T follicular helper cell (primary cell): ENCODE measurements at regions not wholly inside any gene's neighbourhood (a gene's known extent, or its start where the extent isn't known, plus 50 kb on each side); places are given as distances from the start of the nearest gene placed in this dataset.

Source experiments
- DNase-seq: peaks from one replicate; pipeline ENCODE4 v3.0.0-alpha.2; 2020; ENCODE audit warnings: low read depth

DNA sequence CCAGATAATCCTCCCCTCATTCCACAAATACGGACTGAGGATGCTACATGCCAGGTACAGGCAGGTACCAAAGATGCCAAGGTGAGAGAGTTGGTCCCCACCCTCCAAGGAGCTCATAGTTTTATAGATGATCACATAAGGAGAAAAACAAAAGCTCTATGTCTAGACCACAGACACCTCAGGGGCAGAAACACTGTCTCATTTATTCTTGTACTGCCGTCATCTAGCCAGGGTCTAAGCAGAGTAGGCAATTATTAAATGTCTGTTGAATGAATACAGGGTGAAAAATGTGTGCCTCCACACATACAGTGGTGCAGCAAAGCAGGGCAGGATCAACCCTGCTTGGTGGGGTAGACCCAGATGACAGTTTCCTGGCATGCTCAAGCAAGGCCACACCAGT lies 439.8 kb upstream of the JARID2 start:
- no peak for DNase-seq

DNA sequence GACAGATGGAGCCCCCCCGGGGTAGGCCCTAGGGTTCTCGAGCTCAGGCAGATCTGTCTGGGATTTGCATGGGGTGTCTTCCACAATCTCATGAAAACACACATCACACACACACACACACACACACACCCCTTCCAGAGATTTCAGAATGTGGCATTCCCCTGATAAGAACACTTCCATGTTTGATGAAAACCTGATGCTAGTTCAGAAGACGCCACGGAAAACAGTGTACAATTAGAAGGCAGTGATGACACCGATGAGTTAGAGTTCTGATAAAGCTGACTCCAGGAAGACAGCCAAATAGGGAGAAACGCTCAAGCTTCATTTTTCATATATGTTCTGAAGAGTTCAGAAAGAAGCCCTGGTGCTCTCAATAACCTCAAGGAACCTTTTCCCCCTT lies 438.7 kb upstream of the JARID2 start:
- DNase-seq, result no peak

DNA sequence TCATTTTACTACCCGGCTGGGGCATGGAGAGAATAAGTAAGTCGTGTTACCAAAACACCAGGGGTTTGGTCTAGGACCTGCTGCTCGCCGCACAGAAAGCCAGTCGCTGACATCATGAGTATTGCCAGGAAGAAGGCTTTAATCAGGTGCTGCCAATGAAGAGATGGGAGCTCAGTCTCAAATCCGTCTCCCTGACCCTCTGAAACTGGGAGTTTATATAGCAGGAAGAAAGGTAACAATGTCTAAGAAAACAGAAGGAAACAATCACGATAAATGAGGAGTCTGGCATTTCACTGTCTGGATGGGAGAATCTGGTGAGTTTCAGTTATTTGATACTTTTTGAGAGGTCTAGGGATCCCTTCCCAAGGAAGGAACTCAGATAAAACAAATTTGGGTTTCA lies 437.9 kb upstream of the JARID2 start:
- DNase-seq, result no peak

DNA sequence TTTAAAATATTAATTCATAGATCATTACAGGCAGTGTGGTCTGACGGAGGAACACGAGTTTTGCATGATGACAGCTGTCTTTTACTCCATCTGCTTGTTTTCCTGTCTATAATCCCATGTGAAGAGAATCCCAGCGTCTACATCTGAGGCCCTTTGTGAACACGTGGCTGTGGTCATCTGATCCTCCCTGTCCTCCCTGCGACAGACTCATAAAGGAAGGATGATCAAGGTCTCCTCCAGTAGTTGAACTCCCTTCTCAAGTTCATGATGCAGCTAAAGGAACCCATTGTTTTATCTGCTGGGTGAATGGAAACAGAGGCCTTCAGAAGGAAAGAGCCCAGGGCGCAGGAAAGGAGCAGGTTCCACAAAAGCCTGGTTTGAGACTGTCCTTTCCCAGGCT lies 435.8 kb upstream of the JARID2 start:
- DNase-seq, result no peak

DNA sequence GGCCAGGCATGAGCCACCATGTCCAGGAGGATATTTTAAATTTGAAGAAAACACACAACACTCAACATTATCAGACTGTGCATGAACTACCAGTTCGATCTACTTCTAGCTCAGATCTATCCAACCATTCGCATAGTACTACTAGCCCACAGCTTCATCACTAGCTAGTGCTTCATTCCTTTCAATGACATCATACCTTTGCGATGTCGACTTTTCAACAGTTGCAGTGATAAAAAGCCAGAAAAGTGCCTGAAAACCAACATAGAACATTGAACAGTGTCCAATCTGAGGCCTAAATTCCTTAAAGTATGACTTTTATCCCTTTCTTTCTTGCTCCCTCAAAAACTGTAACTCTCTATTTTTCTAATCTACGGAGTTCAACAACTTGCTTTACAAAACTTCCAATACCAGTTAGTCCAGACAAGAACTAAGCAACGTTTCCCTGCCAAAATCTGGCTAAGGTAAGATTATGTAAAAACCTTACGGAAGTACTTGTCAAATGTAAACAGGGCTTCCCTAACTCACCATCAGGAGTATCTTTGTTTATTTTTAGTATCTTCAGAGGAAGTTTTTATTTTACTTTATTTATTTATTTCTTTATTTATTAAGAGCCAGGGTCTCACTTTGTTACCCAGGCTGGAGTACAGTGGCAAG lies 434.0 kb upstream of the JARID2 start:
- DNase-seq, result no peak

DNA sequence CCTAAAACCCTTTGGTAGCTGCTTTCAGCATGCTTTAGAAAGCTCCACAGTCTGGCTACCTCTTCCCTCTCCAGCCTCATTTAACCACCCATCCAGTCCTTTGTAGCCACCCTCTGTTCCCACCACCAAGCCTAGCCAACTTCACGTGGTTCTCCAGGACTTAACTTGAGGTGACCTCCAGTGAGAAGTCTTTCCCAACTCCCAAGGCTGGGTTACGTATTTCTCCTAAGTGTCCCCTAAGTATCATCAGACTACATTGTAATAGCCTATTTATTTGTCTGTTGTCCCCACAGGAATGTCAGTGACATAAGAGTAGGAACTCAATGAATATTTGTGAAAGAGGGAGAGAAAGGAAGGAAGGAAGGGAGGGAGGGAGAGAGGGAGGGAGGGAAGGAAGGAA lies 431.9 kb upstream of the JARID2 start:
- no peak for DNase-seq

DNA sequence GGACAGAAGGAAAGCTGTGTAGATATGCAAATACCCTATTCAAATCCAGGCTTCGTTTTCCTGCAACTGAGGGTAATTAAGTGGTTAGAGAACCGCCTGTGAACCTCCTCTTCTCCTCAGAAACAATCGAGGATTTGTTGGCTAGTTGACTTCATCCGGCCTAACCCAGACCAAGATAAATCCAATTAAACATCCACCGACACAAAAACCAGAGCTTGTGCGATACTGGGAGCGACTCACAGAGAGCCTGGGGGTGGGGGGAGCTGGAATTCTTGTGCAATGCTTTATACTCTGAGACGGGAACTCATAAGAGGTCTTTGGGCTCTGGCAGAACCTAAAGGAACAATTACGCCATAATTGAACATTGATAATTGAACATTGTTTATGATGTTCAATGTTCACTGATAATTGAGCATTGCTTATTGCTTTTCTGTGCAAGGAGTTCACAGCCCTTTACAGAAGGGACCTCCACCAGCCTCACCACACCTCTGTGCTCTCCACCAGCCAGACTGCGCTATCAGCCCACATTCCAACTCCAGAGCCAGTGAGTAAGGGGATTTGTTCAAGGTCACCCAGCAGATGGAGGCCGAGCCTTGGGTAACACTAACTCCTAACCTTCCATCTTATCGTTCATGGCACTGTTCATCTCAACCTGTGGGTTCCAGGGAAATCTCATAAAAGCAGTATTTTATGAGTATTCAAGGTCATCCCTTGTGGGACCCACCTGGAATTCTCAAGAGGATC lies 429.6 kb upstream of the JARID2 start:
- no peak for DNase-seq

DNA sequence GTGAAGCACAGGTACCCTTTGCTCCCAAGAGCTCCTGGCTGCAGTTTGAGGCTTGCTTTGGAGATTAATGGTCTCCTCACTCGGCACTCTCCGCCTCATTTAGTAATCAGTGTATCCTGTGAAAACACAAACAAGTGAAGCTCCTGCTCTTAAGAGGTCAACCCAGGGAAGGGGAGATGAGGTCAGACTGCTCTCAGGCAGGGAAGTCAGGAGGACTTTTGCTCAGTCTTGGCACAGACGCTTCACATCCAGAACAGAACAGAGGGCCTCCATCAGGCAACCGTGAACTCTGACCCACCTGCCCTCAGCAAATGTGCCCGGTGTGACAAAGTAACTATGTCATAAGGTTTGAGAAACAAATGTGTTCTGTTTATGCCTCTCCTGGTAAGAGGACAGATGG lies 428.8 kb upstream of the JARID2 start:
- no peak for DNase-seq

DNA sequence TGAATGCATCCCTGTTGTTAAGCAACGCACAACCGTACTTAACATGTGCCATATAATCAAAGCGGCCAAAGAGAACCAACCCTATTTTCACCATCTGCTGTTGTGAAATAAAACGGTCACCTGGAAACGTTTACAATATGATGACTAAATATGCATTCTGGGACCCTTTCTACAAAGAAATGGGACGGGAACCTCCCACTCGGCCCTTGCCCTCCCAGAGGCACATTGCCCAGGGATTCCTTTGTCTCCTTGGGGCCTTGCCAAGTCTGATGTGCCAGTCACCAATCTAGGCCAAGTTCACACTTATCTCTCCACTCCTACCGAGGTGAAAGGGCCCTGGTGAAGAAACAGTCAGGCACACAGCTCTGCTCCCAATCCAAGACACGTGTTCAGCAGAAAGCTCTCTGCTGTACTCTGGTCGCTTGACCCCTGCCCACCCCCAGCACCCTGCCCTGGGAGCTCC lies 427.4 kb upstream of the JARID2 start:
- DNase-seq, result no peak

DNA sequence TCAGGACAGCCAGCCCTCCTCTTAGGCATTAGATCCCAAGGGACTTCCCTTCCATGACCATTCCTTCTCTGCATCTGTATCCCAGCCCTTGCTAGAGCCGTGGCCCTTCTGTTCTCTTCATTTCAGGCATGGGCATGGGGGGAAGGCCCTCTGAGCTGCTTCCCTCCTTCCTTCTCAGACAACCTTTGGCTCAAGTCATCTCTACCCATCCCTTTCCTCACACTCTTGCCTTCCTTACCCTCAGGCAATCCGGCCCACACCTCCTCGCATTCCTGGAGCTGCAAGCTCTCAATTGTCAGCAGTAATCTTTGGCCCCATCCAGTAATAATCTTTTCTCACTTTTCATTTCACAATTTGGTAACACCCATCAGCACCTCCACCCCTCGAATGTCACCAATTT lies 426.9 kb upstream of the JARID2 start:
- no peak for DNase-seq

DNA sequence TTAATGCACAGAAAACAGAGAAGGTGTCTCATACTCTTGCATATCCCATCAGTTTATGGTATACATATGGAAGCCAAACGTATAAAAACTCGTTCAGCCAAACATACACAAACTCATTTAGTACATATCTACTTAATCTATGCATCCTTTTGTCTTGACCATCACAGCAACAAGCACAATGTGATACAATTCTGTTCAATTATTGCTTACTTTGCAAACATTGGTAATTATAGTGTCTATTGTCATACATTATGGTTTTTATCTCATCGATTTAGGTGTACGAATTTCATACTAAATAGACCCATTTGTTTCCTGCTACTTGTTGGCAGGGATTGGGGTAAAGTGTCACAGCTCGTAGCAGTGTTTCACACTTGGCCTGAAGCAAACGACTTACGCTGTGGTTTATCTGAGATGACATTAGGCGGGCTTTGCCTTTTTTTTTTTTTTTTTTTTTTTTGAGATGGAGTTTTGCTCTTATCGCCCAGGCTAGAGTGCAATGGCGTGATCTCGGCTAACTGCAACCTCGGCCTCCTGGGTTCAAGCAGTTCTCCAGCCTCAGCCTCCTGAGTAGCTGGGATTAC lies 425.9 kb upstream of the JARID2 start:
- no peak for DNase-seq

DNA sequence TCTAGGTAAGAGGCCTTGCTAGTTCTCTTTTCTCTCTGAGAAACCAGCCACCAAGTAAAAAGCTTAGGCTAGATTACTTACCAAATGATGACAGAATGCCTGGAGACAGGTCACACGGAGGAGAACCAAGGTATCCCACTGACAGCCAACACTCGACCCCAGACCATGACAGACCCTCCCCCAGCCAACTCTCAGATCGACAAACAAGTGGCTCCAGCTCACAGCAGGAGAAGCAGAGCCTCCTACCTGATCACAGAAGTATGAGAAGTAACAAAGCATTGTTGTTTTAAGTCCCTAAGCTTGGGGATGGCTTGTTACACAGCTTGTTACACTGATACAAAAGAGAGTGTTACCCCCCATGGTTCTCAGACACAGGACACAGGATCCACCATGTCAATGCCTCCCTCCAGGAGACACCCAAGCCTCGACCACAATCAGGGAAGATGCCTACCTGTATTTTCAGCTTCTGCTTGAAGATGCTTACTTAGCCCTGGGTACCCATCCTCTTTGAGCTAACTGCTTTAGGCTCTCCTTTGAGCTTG lies 423.8 kb upstream of the JARID2 start:
- no peak for DNase-seq

DNA sequence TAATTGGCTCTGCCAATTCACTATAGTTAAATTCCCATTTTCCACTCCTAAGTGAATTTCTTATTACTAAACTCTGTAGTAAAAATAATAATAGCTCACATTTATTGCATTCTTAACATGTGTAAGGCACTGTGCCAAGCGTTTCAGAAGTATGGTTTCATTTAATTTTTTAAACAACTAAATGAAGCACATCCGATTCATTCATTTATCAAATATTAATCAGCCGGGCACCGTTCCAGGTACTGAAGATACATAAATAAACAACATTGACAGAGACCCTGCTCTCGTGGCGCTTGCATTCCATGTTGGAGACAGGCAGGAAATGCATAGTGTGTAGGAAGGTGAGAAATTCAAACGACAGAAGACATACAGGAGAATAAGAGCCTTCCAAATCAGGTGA lies 423.2 kb upstream of the JARID2 start:
- no peak for DNase-seq

DNA sequence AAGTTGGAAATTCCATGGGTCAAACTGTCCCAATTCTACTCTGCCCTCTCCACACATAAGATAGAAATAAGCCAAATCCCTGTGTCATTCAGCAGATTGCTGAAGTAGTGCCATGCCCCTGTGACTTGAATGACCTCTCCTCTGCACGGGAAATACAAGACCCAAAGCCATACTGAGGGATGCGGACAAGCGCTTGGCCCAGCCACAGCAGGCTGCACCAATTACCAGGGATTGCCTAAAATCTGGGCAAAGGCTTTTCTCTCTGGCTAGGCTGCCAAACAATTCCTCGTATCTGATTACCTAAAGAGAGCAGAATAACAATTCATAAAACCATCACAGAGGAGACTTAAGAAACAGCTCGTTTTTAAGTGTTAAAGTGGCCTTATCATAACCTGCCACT lies 421.8 kb upstream of the JARID2 start:
- no peak for DNase-seq

DNA sequence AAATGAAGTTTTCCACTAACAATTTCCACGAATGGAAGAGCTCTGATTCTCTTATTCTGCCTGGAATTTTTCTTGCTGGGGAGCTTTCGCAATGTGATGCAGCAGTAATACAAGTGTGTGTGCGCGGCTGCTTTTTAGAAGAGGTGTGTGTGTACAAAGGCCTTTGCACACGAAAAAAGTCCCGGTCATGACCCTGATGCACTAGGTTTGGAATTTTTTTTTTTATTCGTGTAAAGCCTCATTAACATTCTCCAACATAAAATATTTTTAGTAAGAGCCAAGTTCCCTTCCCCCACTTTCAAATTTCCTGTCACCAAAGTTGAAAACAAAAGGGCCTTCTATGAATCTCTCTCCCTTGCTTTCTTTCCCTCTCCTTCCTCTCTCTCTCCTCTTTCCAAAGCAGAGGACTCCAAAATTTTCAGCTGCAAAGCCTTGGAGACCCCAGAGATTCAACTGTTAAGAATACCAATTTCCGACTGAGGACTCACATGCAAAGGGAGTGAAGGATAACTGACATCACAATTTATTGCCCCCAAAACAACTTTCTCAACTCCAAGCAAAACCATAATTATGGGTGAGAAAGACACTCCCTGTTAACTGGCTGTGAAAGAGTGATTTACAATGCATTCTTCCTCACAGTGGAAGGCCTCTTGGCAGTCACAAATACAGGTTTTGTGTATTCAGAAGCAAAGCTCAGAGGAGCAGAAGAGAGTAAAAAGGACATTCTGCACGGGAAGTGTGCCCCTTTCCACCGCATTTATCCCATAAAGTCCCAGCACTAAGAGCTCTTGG lies 421.2 kb upstream of the JARID2 start:
- no peak for DNase-seq

DNA sequence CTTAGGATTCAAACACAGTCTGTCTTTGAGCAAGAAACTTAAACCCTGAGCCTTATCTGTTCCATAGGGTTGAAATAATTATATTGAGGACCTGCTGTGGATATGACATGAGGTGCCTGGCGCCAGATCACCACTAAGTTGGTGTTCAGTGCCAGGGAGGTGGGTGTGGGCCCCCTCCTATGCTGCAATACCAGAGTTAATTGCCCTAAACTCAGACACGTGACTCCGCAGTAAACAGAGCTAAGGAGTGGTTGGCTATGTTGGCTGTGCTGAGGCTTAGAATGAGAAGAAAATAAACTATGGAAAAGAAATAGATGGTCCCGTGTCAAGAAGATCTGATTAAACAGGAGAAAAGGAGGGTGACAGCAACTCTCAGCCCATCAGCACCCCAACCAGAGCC lies 419.4 kb upstream of the JARID2 start:
- DNase-seq, result no peak

DNA sequence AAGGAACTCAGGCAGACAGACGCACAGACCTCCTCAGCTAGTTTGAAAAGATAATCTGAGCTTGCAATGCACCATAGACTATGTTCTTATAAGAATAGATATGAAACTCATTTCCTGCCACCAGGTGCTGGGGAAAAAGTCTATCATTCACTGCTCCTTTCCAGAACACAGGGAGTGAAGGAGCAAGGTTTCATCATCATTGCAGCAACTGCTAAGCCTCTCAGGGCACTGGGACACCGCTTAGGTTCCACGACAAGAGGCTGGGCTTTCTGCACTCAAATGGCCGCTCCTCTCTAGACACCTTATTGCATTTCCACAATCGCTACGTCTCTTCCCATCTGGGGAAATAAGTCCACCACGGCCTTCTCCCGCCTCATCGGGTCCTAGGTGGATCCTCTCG lies 418.5 kb upstream of the JARID2 start:
- no peak for DNase-seq

DNA sequence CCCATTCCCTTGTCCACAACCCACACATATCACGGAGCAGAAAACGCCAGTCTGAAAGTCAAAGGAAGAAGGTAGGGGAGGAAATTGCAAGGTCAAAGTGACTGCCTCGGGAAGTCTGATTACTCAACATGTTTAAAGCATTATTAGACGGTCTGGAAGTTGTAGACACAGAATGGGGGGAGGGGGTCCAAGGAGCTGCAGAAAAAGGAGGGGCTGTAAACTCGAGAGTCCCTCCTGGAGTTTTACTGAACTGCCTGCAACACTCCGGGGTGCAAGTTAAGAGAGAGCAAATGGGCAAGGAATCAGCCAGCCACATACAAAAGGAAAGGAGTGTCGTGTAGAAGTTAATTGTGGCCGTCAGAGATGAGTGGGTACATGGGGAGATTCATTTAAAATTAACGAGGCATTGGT lies 417.7 kb upstream of the JARID2 start:
- DNase-seq, result no peak

DNA sequence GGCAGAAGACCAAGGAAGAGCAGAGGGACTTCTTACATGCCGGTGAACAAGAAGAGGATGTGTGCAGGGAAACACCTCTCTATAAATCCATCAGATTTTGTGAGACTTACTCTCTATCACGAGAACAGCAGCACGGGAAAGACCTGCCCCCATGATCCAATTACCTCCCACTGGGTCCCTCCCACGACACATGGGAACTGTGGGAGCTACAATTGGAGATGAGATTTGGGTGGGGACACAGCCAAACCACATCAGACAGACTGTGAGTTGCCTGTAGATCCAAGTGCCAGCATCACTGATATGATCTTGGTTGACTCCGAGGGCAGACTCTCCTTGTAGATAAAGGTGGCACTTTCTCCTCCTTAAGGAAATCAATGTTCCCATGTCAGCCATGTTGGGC lies 414.8 kb upstream of the JARID2 start:
- no peak for DNase-seq

DNA sequence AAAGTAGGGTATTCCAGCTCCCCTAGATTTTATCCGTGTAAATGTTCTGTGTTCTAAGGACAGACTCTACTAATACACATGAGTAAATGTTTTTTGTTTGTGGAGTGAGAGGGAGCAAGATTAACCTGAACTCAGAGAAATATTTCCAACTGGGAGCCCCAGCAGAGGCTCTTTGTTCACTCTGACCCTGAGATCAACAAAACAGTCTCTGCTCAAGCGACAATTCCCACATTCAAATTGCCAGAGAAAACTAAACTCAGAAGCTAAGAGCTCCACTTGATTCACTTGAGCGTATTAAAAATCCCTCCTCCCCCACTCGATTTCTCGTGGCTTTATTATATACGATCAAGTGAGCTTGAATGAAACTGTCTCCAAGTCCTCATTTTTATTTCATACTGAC lies 413.9 kb upstream of the JARID2 start:
- no peak for DNase-seq

DNA sequence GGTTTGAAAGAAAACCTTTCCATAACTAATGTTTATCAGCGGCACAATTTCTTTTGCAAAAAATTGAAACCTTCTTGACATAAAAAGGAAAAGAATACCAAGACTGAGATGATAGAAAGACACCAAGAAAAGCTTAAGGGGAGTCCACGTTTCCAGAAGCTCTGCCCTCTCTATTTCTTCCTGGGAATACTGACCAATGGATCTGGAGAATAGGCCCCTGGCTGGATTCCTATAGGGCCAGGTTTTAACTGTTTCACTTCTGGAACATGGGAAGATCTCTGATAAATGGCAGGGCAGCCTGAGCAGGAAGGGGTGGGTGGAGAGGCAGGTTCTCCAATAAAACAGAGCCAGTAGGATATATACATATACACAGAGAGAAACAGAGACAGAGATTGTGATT lies 413.4 kb upstream of the JARID2 start:
- no peak for DNase-seq

DNA sequence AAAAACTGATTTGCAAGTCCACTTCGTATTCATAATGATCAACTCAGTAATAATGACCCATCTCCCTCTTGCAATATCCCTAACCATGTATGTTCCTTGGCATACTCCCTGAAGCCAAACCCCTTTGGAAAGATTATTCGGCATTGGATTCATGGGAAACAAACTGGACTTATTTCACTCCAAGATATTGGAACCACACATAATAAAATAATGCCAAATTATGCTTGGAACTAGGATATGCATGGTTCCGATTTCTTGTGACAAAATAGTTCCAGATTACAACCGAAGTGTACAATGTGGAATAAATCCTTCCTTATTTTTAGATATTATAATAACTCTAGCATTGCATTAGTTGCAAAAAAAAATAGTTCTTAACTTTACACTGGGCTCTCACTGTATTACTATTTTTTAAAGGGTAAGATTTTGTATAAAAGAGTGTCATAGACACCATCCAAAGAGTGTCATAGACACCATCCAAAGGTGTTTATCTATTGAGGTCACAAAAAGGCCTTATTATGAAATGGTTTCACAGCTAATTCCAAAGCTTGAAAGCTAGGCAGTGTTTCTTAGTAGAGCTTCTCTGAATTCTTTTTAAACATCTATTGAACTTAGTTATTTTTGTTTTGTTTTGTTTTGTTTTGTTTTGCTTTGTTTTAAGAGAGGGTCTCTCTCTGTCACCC lies 410.9 kb upstream of the JARID2 start:
- DNase-seq, result no peak
